ENCODE measurements at regions not wholly inside any gene's neighbourhood (a gene's known extent, or its start where the extent isn't known, plus 50 kb on each side); places are given as distances from the start of the nearest gene placed in this dataset.

DNA sequence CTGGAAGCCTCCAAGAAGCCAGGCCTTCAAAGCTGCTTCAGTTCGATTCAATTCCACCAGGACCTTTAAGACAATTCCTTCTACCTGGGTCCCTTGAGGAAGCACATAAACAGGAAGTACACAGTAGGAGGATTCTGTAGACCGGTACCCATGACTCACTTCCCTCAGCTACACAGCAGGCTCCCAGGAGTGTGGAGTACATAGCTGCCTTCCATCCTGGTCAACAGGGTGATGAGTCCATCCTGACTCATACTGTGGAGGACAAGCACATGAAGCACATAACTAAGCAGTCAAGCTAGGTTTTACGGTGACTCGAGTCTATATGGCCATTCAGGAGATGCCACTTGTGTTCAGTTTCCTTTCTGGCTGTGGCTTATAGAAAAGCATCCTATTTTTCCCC is 197.6 kb upstream of the RBM19 start:
- Histone ChIP-seq H3K9ac (ENCODE audit: insufficient read depth, low read length) (no peak overlapping the region), H3K27me3 (ENCODE audit: control insufficient read depth, insufficient read depth, low read length) (no peaks in the 10 kb centered on the region), H3K27ac (ENCODE audit: insufficient read depth, low read length) (no peak overlapping the region), H3K36me3 (ENCODE audit: control insufficient read depth, insufficient read depth, low read length) (no peaks in the 10 kb centered on the region), H4K20me1 (ENCODE audit: control insufficient read depth, extremely low read depth, insufficient read depth, low read length) (no peaks in the 10 kb centered on the region), H3K79me2 (ENCODE audit: control insufficient read depth, insufficient read depth, low read length) (no peaks in the 10 kb centered on the region), H3K4me3 (replicated peaks in 1 of 4; ENCODE audit: control extremely low read depth in 1 of 4, insufficient read depth in 1 of 4, low read depth in 3 of 4, low read length in 4 of 4) (no peak overlapping the region), H3K9me3 (ENCODE audit: control insufficient read depth, insufficient read depth, low read depth, low read length) (no peaks in the 10 kb centered on the region), H2AFZ (ENCODE audit: low read length) (peak overlapping the region; percentile 19), H3K4me1 (ENCODE audit: control insufficient read depth, extremely low read depth, insufficient read depth, low read length) (peaks cover 7% of the 10 kb centered on the region), H3K4me2 (ENCODE audit: extremely low read depth, insufficient read depth, low read length) (peak overlapping the region; percentile 32)
- peak; percentile 51 to 68 for DNase-seq (ENCODE audit: low read depth in 2 of 2)
- no peak for TF ChIP-seq EZH2 (IDR thresholded peaks at IDR 0.05; ENCODE audit: low read length, missing control alignments)
- TF ChIP-seq, protein P1, sequence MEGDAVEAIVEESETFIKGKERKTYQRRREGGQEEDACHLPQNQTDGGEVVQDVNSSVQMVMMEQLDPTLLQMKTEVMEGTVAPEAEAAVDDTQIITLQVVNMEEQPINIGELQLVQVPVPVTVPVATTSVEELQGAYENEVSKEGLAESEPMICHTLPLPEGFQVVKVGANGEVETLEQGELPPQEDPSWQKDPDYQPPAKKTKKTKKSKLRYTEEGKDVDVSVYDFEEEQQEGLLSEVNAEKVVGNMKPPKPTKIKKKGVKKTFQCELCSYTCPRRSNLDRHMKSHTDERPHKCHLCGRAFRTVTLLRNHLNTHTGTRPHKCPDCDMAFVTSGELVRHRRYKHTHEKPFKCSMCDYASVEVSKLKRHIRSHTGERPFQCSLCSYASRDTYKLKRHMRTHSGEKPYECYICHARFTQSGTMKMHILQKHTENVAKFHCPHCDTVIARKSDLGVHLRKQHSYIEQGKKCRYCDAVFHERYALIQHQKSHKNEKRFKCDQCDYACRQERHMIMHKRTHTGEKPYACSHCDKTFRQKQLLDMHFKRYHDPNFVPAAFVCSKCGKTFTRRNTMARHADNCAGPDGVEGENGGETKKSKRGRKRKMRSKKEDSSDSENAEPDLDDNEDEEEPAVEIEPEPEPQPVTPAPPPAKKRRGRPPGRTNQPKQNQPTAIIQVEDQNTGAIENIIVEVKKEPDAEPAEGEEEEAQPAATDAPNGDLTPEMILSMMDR (conservative IDR thresholded peaks at IDR 0.05 in 1 of 2, IDR thresholded peaks at IDR 0.05 in 1 of 2; ENCODE audit: low read depth in 1 of 2, low read length in 2 of 2), result no peak

DNA sequence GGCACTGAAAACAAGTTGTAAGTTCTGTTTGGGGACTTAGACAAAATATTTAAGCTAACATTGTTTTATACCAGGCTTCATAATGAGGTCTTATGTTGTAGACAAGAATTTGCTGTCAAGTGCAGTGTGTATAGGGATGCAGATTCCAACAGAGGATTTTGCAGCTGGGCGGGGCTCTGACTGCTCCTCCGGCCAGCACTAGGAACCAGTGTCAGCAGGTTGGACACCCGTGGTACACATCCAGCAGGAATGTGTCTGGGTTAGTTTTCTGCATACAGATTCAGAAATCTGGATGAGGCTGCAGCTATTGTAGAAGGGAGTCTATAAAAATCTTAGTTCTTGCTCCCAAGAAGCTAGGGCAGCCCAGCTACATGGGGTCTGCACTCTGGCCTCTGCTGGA is 194.3 kb upstream of the RBM19 start:
- H3K9me3 ChIP-seq (ENCODE audit: control insufficient read depth, insufficient read depth, low read depth, low read length), result no peaks in the 10 kb centered on the region
- TF ChIP-seq, protein P1 (conservative IDR thresholded peaks at IDR 0.05 in 1 of 2, IDR thresholded peaks at IDR 0.05 in 1 of 2; ENCODE audit: low read depth in 1 of 2, low read length in 2 of 2), result no peak
- TF ChIP-seq EZH2 (IDR thresholded peaks at IDR 0.05; ENCODE audit: low read length, missing control alignments), result no peak
- no peak overlapping the region for H2AFZ ChIP-seq (ENCODE audit: low read length)
- no peaks in the 10 kb centered on the region for H4K20me1 ChIP-seq (ENCODE audit: control insufficient read depth, extremely low read depth, insufficient read depth, low read length)
- no peak for DNase-seq (ENCODE audit: low read depth in 2 of 2)
- no peak overlapping the region for H3K4me3 ChIP-seq (replicated peaks in 1 of 4; ENCODE audit: control extremely low read depth in 1 of 4, insufficient read depth in 1 of 4, low read depth in 3 of 4, low read length in 4 of 4)
- no peak overlapping the region for H3K9ac ChIP-seq (ENCODE audit: insufficient read depth, low read length)
- H3K36me3 ChIP-seq (ENCODE audit: control insufficient read depth, insufficient read depth, low read length), result no peaks in the 10 kb centered on the region
- H3K27me3 ChIP-seq (ENCODE audit: control insufficient read depth, insufficient read depth, low read length), result no peaks in the 10 kb centered on the region
- peaks cover 7% of the 10 kb centered on the region for H3K4me1 ChIP-seq (ENCODE audit: control insufficient read depth, extremely low read depth, insufficient read depth, low read length)
- no peak overlapping the region for H3K27ac ChIP-seq (ENCODE audit: insufficient read depth, low read length)
- H3K79me2 ChIP-seq (ENCODE audit: control insufficient read depth, insufficient read depth, low read length), result no peaks in the 10 kb centered on the region
- H3K4me2 ChIP-seq (ENCODE audit: extremely low read depth, insufficient read depth, low read length), result no peak overlapping the region

DNA sequence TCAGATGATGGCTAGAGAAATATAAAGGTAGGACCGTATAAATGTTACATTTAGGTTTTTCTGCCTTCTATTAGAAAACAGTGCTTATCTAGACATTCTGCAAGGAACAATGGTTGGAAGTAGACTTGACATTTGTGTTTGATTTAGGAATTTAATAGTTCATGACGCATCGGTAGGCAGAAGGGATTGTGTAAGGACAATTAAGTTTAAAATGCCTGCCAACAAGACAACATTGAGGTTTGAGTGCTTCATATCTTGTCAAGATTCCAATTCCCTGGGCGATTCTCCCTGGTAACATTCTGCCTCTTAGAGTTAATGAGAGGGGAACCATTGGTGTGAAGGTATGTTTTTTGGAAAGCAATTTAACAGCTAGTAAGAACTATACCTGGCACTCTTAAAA is 186.8 kb upstream of the RBM19 start:
- H3K27ac ChIP-seq (ENCODE audit: insufficient read depth, low read length), result no peak overlapping the region
- H3K9ac ChIP-seq (ENCODE audit: insufficient read depth, low read length), result no peak overlapping the region
- DNase-seq (ENCODE audit: low read depth in 2 of 2), result no peak
- H2AFZ ChIP-seq (ENCODE audit: low read length), result no peak overlapping the region
- H3K4me2 ChIP-seq (ENCODE audit: extremely low read depth, insufficient read depth, low read length), result no peak overlapping the region
- no peaks in the 10 kb centered on the region for H3K27me3 ChIP-seq (ENCODE audit: control insufficient read depth, insufficient read depth, low read length)
- no peaks in the 10 kb centered on the region for H3K9me3 ChIP-seq (ENCODE audit: control insufficient read depth, insufficient read depth, low read depth, low read length)
- H4K20me1 ChIP-seq (ENCODE audit: control insufficient read depth, extremely low read depth, insufficient read depth, low read length), result no peaks in the 10 kb centered on the region
- no peaks in the 10 kb centered on the region for H3K4me1 ChIP-seq (ENCODE audit: control insufficient read depth, extremely low read depth, insufficient read depth, low read length)
- H3K79me2 ChIP-seq (ENCODE audit: control insufficient read depth, insufficient read depth, low read length), result no peaks in the 10 kb centered on the region
- no peaks in the 10 kb centered on the region for H3K36me3 ChIP-seq (ENCODE audit: control insufficient read depth, insufficient read depth, low read length)
- TF ChIP-seq, protein P1 (conservative IDR thresholded peaks at IDR 0.05 in 1 of 2, IDR thresholded peaks at IDR 0.05 in 1 of 2; ENCODE audit: low read depth in 1 of 2, low read length in 2 of 2), result no peak
- no peak for TF ChIP-seq EZH2 (IDR thresholded peaks at IDR 0.05; ENCODE audit: low read length, missing control alignments)
- no peak overlapping the region for H3K4me3 ChIP-seq (replicated peaks in 1 of 4; ENCODE audit: control extremely low read depth in 1 of 4, insufficient read depth in 1 of 4, low read depth in 3 of 4, low read length in 4 of 4)
